Prostate gland (tissue), 2 donors: ENCODE measurements at regions not wholly inside any gene's neighbourhood (a gene's known extent, or its start where the extent isn't known, plus 50 kb on each side); places are given as distances from the start of the nearest gene placed in this dataset.
"Not testable (repeated sequence)": the region's sequence is repeated elsewhere in the genome, so short reads cannot be mapped to it uniquely, and the experiment has no call there.

Source experiments
- DNase-seq: peaks from one replicate; pipeline ENCODE4 v3.0.0-alpha.2; 2019; ENCODE audit warnings: low spot score
- H3K27ac ChIP-seq, 2 donors: fragments of 200-600 bp; sonication (generic); 2 replicates each; pipeline ENCODE4 v1.5.1; 2017 to 2019
- H3K27me3 ChIP-seq: fragments of 200-600 bp; sonication (generic); replicated peaks from 2 replicates; pipeline ENCODE4 v1.5.1; 2019; ENCODE audit not compliant: insufficient read depth
- H3K36me3 ChIP-seq, 2 donors: fragments of 200-600 bp; sonication (generic); 1 replicate in 1 of 2; 2 replicates in 1 of 2; pipeline versions ENCODE4 v1.5.1 to v1.8.1; 2017 to 2019
- H3K4me1 ChIP-seq: fragments of 200-600 bp; sonication (generic); replicated peaks from 2 replicates; pipeline ENCODE4 v1.5.1; 2019
- H3K4me3 ChIP-seq, 2 donors: fragments of 200-600 bp; sonication (generic); 2 replicates each; pipeline ENCODE4 v1.5.1; 2017 to 2019
- H3K9me3 ChIP-seq: fragments of 200-600 bp; sonication (generic); 2 replicates; pipeline ENCODE4 v1.5.1; 2017
- POLR2A ChIP-seq: fragments of 450-650 bp; IDR thresholded peaks from one replicate; pipeline ENCODE4 v1.6.1; 2016; ENCODE audit warnings: antibody characterized with exemption, mild to moderate bottlenecking
- POLR2AphosphoS5 ChIP-seq: sonication (generic); formaldehyde crosslinking; IDR thresholded peaks from one replicate; pipeline ENCODE4 v1.6.1; 2017; ENCODE audit warnings: antibody characterized with exemption
- WGBS: methylation state at CpG from one replicate; pipeline ENCODE4 v1.1.5; 2018; 5-methylcytosine and 5-hydroxymethylcytosine counted together
- intact Hi-C: fragments of 100-400 bp; cut with DNase I; formaldehyde crosslinking; loops from one replicate; pipeline ENCODE4 v1.14.2; 2022
- TF ChIP-seq, protein P1 (sequence below), 4 experiments: fragments of 200-600 bp in 2 of 4; fragments of 450-650 bp in 2 of 4; sonication (generic) in 2 of 4; IDR thresholded peaks; 1 replicate in 3 of 4; 2 replicates in 1 of 4; pipeline ENCODE4 v1.5.1; 2016 to 2019; ENCODE audit warnings: antibody characterized with exemption in 4 of 4, mild to moderate bottlenecking in 2 of 4, moderate library complexity in 2 of 4

DNA sequence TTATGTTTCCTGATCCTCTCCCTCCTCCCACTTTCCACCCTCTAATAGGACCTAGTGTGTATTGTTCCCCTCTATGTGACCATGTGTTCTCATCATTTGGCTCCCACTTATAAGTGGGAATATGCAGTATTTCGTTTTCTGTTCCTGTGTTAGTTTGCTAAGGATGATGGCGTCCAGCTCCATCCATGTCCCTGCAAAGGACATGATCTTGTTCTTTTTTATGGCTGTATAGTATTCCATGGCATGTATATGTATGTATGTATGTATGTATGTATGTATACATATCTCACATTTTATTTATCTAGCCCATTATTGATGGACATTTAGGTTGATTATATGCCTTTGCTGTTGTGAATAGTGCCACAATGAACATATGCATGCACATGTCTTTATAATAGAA is 188.7 kb downstream of the RFPL4B start:
- no peak for DNase-seq
- Histone ChIP-seq H3K9me3 (no peaks in the 10 kb centered on the region), H3K27ac (no peak overlapping the region), H3K4me3 (no peak overlapping the region), H3K27me3 (no peaks in the 10 kb centered on the region), H3K36me3 (no peaks in the 10 kb centered on the region), H3K4me1 (no peaks in the 10 kb centered on the region)
- WGBS = 96% methylated on average over 2 of the region's 2 CpGs
- TF ChIP-seq, protein P1, sequence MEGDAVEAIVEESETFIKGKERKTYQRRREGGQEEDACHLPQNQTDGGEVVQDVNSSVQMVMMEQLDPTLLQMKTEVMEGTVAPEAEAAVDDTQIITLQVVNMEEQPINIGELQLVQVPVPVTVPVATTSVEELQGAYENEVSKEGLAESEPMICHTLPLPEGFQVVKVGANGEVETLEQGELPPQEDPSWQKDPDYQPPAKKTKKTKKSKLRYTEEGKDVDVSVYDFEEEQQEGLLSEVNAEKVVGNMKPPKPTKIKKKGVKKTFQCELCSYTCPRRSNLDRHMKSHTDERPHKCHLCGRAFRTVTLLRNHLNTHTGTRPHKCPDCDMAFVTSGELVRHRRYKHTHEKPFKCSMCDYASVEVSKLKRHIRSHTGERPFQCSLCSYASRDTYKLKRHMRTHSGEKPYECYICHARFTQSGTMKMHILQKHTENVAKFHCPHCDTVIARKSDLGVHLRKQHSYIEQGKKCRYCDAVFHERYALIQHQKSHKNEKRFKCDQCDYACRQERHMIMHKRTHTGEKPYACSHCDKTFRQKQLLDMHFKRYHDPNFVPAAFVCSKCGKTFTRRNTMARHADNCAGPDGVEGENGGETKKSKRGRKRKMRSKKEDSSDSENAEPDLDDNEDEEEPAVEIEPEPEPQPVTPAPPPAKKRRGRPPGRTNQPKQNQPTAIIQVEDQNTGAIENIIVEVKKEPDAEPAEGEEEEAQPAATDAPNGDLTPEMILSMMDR (IDR thresholded peaks at IDR 0.05) = no peak
- TF ChIP-seq POLR2A (no peak), POLR2AphosphoS5 (no peak)
- intact Hi-C loops = no loop called here

DNA sequence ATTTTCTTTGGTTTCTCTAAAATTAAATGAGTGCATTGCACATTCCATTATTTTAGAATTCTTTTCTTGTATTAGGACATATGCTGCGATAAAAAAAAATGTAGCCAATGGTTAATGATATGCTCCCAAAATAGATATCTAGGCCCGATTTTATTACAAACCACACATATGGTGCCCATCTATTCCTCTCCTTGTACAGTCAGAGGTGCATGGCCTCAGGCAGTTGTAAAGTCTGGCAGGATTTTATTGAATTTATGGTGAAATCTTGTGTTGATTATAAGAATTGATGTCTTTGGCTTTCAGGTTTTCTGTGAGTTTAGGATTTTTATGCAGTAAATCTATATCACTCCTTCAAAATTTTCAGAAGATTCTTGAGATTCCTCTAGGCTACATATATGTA is 192.2 kb downstream of the RFPL4B start:
- intact Hi-C loops = no loop called here
- WGBS = 83% methylated on average over 2 of the region's 2 CpGs
- no peak overlapping the region for H3K4me3 ChIP-seq

DNA sequence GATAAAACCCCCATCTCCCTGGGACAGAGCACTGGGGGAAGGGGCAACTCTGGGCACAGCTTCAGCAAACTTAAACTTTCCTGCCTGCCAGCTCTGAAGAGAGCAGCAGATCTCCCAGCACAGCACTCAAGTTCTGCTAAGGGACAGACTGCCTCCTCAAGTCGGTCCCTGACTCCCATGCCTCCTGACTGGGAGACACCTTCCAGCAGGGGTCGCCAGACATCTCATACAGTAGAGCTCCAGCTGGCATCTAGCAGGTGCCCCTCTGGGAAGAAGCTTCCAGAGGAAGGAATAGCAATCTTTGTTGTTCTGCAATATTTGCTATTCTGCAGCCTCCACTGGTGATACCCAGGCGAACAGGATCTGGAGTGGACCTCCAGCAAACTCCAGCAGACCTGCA is 194.7 kb downstream of the RFPL4B start:
- H3K4me1 ChIP-seq, H3K36me3 ChIP-seq, DNase-seq, H3K27me3 ChIP-seq, H3K27ac ChIP-seq, H3K9me3 ChIP-seq, H3K4me3 ChIP-seq, intact Hi-C loops: not testable (repeated sequence)
- 85% methylated on average over 3 of the region's 3 CpGs for WGBS

More for the DNA sequence above, 192.2 kb downstream of the RFPL4B start:
- TF ChIP-seq POLR2A (no peak), POLR2AphosphoS5 (no peak)
- TF ChIP-seq, protein P1 (IDR thresholded peaks at IDR 0.05) = no peak
- no peaks in the 10 kb centered on the region for H3K9me3 ChIP-seq
- H3K4me1 ChIP-seq = no peaks in the 10 kb centered on the region
- DNase-seq = no peak
- no peaks in the 10 kb centered on the region for H3K27me3 ChIP-seq
- no peak overlapping the region for H3K27ac ChIP-seq
- no peaks in the 10 kb centered on the region for H3K36me3 ChIP-seq

DNA sequence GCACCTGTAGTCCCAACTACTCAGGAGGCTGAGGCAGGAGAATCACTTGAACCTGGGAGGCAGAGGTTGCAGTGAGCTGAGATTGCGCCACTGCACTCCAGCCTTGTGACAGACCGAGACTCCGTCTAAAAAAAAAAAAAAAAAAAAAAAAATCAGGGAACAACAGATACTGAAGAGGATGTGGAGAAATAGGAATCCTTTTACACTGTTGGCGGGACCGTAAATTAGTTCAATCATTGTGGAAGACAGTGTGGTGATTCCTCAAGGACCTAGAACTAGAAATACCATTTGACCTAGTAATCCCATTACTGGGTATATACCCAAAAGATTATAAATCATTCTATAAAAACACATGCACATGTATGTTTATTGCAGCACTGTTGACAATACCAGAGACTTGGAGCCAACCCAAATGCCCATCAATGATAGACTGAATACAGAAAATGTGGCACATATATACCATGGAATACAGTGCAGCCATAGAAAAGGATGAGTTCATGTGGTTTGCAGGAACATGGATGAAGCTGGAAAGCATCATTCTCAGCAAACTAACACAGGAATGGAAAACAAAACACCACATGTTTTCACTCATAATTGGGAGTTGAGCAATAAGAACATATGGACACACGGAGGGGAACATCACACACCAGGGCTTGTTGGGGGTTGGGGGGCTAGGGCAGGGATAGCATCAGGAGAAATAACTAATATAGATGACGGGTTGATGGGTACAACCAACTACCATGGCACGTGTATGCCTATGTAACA is 200.4 kb downstream of the RFPL4B start:
- H3K4me1 ChIP-seq, H3K27ac ChIP-seq, H3K36me3 ChIP-seq, H3K9me3 ChIP-seq, H3K4me3 ChIP-seq, intact Hi-C loops, DNase-seq, H3K27me3 ChIP-seq: not testable (repeated sequence)
- WGBS = 87% methylated on average over 8 of the region's 8 CpGs

DNA sequence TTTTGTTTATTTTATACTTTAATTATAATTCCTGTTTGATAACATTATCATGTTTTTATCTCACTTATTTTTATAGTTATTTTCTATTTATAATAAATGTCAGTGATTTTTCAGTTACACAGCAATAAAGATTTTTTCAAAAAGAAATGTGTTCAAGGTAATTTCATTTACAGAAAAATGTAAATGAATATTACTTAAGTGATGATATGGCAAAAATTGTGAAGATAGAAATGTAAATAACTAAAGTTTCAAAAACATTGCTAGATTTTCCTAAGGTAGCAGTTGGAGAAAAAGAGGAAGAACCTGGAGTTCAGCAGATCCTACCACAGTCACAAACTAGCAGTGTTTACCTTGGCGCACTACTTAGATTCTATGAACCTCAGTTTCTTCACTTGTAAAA is 202.6 kb downstream of the RFPL4B start:
- no peak for TF ChIP-seq POLR2A
- H3K9me3 ChIP-seq = no peaks in the 10 kb centered on the region
- no peak overlapping the region for H3K4me3 ChIP-seq
- no peaks in the 10 kb centered on the region for H3K36me3 ChIP-seq
- H3K27me3 ChIP-seq = no peaks in the 10 kb centered on the region
- intact Hi-C loops = no loop called here
- no peak for DNase-seq
- WGBS = 93% methylated on average over 1 of the region's 1 CpG
- H3K4me1 ChIP-seq = no peaks in the 10 kb centered on the region
- H3K27ac ChIP-seq = no peak overlapping the region

DNA sequence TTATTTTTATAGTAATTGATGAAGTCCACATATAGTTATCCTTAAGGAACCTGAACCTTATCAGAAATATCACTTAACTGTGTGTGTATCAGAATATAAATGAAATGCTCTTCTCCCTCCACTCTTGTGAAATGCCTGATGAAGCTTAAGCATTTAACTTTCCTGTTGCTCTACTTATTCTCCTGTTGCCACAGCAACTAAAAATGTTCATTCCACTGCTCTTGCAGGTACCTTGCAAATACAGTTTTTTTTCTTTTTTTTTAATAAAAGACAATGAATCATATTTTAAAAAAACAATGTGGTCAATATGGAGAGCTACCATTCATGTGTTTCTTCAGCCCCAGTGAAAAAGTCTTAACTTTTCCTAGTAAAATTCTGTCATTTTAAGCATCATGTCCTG is 210.3 kb downstream of the RFPL4B start:
- no peak for TF ChIP-seq POLR2A
- DNase-seq = no peak
- intact Hi-C loops = no loop called here
- H3K27ac ChIP-seq = no peak overlapping the region
- no peaks in the 10 kb centered on the region for H3K4me1 ChIP-seq
- no peak overlapping the region for H3K4me3 ChIP-seq
- H3K27me3 ChIP-seq = no peaks in the 10 kb centered on the region
- H3K36me3 ChIP-seq = no peaks in the 10 kb centered on the region
- H3K9me3 ChIP-seq = no peaks in the 10 kb centered on the region

DNA sequence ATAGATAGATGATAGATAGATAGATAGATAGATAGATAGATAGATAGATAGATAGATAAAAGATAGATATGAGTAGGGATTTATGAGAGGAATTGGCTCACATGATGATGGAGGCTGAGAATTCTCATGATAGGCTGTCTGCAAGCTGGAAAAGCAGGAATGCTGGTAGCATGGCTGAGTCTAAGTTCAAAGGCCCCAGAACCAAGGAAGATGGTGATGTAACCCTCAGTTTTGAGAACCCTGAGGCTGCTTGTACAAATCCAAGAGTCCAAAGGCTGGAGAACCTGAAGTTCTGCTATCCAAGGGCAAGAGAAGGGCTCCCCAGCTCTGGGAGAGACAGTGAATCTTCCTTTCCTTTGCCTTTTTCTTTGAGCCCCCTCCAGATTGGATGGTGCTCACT is 210.8 kb downstream of the RFPL4B start:
- H3K27ac ChIP-seq = no peak overlapping the region
- intact Hi-C loops = no loop called here
- no peak overlapping the region for H3K4me3 ChIP-seq
- no peaks in the 10 kb centered on the region for H3K27me3 ChIP-seq
- TF ChIP-seq, protein P1 (IDR thresholded peaks at IDR 0.05) = no peak
- TF ChIP-seq POLR2A (no peak), POLR2AphosphoS5 (no peak)
- H3K36me3 ChIP-seq = no peaks in the 10 kb centered on the region
- H3K9me3 ChIP-seq = no peaks in the 10 kb centered on the region
- no peaks in the 10 kb centered on the region for H3K4me1 ChIP-seq
- DNase-seq = no peak
